OCI-LY3 (cell line): ENCODE measurements at regions not wholly inside any gene's neighbourhood (a gene's known extent, or its start where the extent isn't known, plus 50 kb on each side); places are given as distances from the start of the nearest gene placed in this dataset.

ENCODE experiments used
- CTCF ChIP-seq: fragments of 200-600, 300-600 bp; sonication (generic); IDR thresholded peaks from 2 replicates; pipeline ENCODE4 v1.5.1; 2014; ENCODE audit warnings: antibody characterized with exemption, low read length, low read depth
- EZH2phosphoT487 ChIP-seq: fragments of 200-600 bp; shearing (Covaris generic); IDR thresholded peaks from 2 replicates; pipeline ENCODE4 v1.6.1; 2018; ENCODE audit warnings: antibody characterized with exemption, mixed run types, low read depth

DNA sequence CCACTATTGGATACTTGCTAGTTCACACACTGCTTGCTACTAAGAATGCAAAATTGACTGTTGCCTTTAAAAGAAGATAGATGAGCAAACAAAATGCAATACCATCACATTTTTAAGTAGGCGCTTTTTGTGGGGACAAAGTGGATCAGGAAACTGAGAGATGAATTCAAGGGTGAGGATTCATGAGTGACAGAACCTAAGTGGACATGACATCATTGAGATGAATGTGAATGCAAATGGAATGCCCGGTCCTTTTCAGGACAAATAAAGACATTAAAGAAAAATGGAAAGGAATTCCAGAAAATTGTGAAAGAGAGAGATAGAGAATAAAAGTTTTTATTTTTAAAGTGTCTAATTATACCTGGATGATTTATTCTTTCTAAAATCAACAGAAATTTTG, 106.3 kb upstream of the AKR1E2 start:
- TF ChIP-seq CTCF (no peak), EZH2phosphoT487 (no peak)
